Keratinocyte (primary cell): ENCODE measurements at regions not wholly inside any gene's neighbourhood (a gene's known extent, or its start where the extent isn't known, plus 50 kb on each side); places are given as distances from the start of the nearest gene placed in this dataset.

ENCODE experiments used
- DNase-seq: peaks from one replicate; pipeline ENCODE4 v3.0.0-alpha.2; 2011; ENCODE audit warnings: low read depth, missing footprints, low spot score
- FAIRE-seq: peaks from 2 replicates; lab custom pipeline; 2011; peaks lifted over from hg19 to GRCh38; lab: Jason Lieb, UNC
- H2AFZ ChIP-seq: 2 replicates; pipeline ENCODE4 v1.6.0; 2012; ENCODE audit warnings: low read length, control low read depth, inconsistent platforms; ENCODE audit not compliant: control insufficient read depth
- H3K27ac ChIP-seq: 2 replicates; pipeline ENCODE4 v1.5.1; 2011; ENCODE audit warnings: low read length; ENCODE audit not compliant: control insufficient read depth, insufficient read depth
- H3K27me3 ChIP-seq: 3 replicates; pipeline ENCODE4 v1.6.0; 2011; ENCODE audit warnings: low read length; ENCODE audit not compliant: control insufficient read depth, insufficient read depth; ENCODE audit errors: extremely low read depth
- H3K36me3 ChIP-seq, 2 experiments: 2 replicates in 1 of 2; 3 replicates in 1 of 2; pipeline ENCODE4 v1.5.1; 2011; ENCODE audit warnings: low read length in 2 of 2, mild to moderate bottlenecking in 1 of 2; ENCODE audit not compliant: control insufficient read depth in 2 of 2, insufficient read depth in 2 of 2; ENCODE audit errors: extremely low read depth in 1 of 2
- H3K4me1 ChIP-seq: 3 replicates; pipeline ENCODE4 v1.5.1; 2011; ENCODE audit warnings: low read length; ENCODE audit not compliant: control insufficient read depth, insufficient read depth; ENCODE audit errors: extremely low read depth
- H3K4me2 ChIP-seq: 3 replicates; pipeline ENCODE4 v1.6.0; 2011; ENCODE audit warnings: low read depth, low read length; ENCODE audit not compliant: control insufficient read depth, insufficient read depth; ENCODE audit errors: extremely low read depth
- H3K4me3 ChIP-seq, 3 experiments: fragments of 200-600 bp in 1 of 3; sonication (generic) in 1 of 3; 2 replicates in 2 of 3; 3 replicates in 1 of 3; pipeline ENCODE4 v1.5.1; 2011 to 2016; ENCODE audit warnings: low read length in 3 of 3, mild to moderate bottlenecking in 3 of 3, control low read depth in 2 of 3, inconsistent platforms in 1 of 3, low read depth in 1 of 3, mixed read lengths in 1 of 3, mixed run types in 1 of 3, moderate library complexity in 1 of 3; ENCODE audit not compliant: control insufficient read depth in 2 of 3, insufficient read depth in 2 of 3; ENCODE audit errors: extremely low read depth in 1 of 3
- H3K79me2 ChIP-seq: 2 replicates; pipeline ENCODE4 v1.6.0; 2012; ENCODE audit warnings: low read length; ENCODE audit not compliant: control insufficient read depth, insufficient read depth
- H3K9ac ChIP-seq: 3 replicates; pipeline ENCODE4 v1.6.0; 2011; ENCODE audit warnings: low read length; ENCODE audit not compliant: control insufficient read depth, insufficient read depth; ENCODE audit errors: extremely low read depth
- H3K9me1 ChIP-seq: 3 replicates; pipeline ENCODE4 v1.6.0; 2011; ENCODE audit warnings: low read length; ENCODE audit not compliant: control insufficient read depth, insufficient read depth; ENCODE audit errors: extremely low read depth
- H3K9me3 ChIP-seq: 2 replicates; pipeline ENCODE4 v1.5.1; 2012; ENCODE audit warnings: low read depth, low read length; ENCODE audit not compliant: control insufficient read depth
- H4K20me1 ChIP-seq: 3 replicates; pipeline ENCODE4 v1.6.0; 2011; ENCODE audit warnings: low read length; ENCODE audit not compliant: control insufficient read depth, insufficient read depth; ENCODE audit errors: extremely low read depth
- CTCF ChIP-seq, 3 experiments: IDR thresholded peaks in 1 of 3; conservative IDR thresholded peaks in 1 of 3; optimal IDR thresholded peaks in 1 of 3; 2 replicates in 2 of 3; 3 replicates in 1 of 3; pipeline versions ENCODE3 to v1.5.1; 2011; ENCODE audit warnings: low read length in 3 of 3, mild to moderate bottlenecking in 3 of 3, moderate library complexity in 2 of 3, control low read depth in 1 of 3, inconsistent platforms in 1 of 3; ENCODE audit not compliant: insufficient read depth in 2 of 3; ENCODE audit errors: extremely low read depth in 1 of 3
- EZH2 ChIP-seq: IDR thresholded peaks from one replicate; pipeline ENCODE4 v1.6.1; 2012; ENCODE audit warnings: inconsistent platforms, mild to moderate bottlenecking, low read length, moderate library complexity
- dilution Hi-C: fragments of 300-500 bp; cut with MboI; formaldehyde crosslinking; loops from one replicate; pipeline ENCODE4 v1.7.0; 2020; ENCODE audit warnings: low sequenced_read_pairs; ENCODE audit not compliant: extremely low pct_ligation_motif_present

DNA sequence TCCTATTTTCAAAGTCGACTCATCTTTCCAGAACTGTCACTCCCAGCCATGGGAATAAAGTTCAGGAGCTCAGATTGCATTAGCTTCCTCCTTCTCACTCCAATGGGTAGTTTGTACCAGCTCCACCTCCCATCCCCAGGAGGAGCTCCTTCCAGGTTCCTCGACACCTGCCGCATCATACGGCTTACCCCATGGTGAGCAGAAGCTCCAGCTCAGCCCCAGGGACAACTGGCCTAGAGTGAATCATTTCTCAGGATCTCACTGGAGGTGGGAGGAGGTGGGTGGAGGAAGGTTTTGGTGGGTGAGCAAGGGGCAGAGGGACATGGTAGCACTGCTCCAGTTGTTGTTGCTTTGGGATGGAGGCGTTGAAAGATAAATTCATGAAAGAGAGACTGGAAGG, 196.3 kb upstream of the PKDCC start:
- dilution Hi-C loops, result loop anchor here (25.0 kb wide), 1 partner anchor 236 kb away; no protein-coding TSS in a partner anchor
- H3K27me3 ChIP-seq, result peaks cover 4% of the 10 kb centered on the region
- no peak overlapping the region for H3K4me3 ChIP-seq
- no peaks in the 10 kb centered on the region for H3K79me2 ChIP-seq
- no peaks in the 10 kb centered on the region for H3K9me1 ChIP-seq
- H3K27ac ChIP-seq, result no peak overlapping the region
- TF ChIP-seq EZH2 (no peak), CTCF (optimal IDR thresholded peaks at IDR 0.05 in 1 of 3, IDR thresholded peaks at IDR 0.05 in 1 of 3, conservative IDR thresholded peaks at IDR 0.05 in 1 of 3; ENCODE audit: extremely low read depth in 1 of 3, insufficient read depth in 2 of 3, low read length in 3 of 3) (no peak)
- no peaks in the 10 kb centered on the region for H3K36me3 ChIP-seq
- H3K4me2 ChIP-seq, result no peak overlapping the region
- no peaks in the 10 kb centered on the region for H3K4me1 ChIP-seq
- no peak overlapping the region for H3K9ac ChIP-seq
- H2AFZ ChIP-seq, result no peak overlapping the region
- no peak for FAIRE-seq
- DNase-seq, result no peak
- H4K20me1 ChIP-seq, result no peaks in the 10 kb centered on the region
- H3K9me3 ChIP-seq, result no peaks in the 10 kb centered on the region

GRCh38 chr2:41853427-41854191, 194.2 kb upstream of the PKDCC start:
- Histone ChIP-seq H3K79me2 (no peaks in the 10 kb centered on the region), H3K36me3 (no peaks in the 10 kb centered on the region), H3K27me3 (peaks cover 4% of the 10 kb centered on the region), H3K9ac (no peak overlapping the region), H3K4me2 (no peak overlapping the region), H3K4me3 (no peak overlapping the region), H2AFZ (no peak overlapping the region), H4K20me1 (no peaks in the 10 kb centered on the region), H3K27ac (no peak overlapping the region), H3K9me3 (no peaks in the 10 kb centered on the region), H3K9me1 (no peaks in the 10 kb centered on the region), H3K4me1 (no peaks in the 10 kb centered on the region)
- TF ChIP-seq CTCF (optimal IDR thresholded peaks at IDR 0.05 in 1 of 3, IDR thresholded peaks at IDR 0.05 in 1 of 3, conservative IDR thresholded peaks at IDR 0.05 in 1 of 3; ENCODE audit: extremely low read depth in 1 of 3, insufficient read depth in 2 of 3, low read length in 3 of 3), result peak; percentile 50 to 68 (median 52)
- no peak for TF ChIP-seq EZH2
- dilution Hi-C loops, result loop anchor here (25.0 kb wide), 1 partner anchor 234 kb away; no protein-coding TSS in a partner anchor
- FAIRE-seq (peak; percentile 83), DNase-seq (no peak)
